HUDEP-2 (cell line): ENCODE measurements at regions not wholly inside any gene's neighbourhood (a gene's known extent, or its start where the extent isn't known, plus 50 kb on each side); places are given as distances from the start of the nearest gene placed in this dataset.
"Not testable (repeated sequence)": the region's sequence is repeated elsewhere in the genome, so short reads cannot be mapped to it uniquely, and the experiment has no call there.

Experiments used
- DNase-seq, 76 experiments: peaks; one replicate each; lab custom pipeline; 2025; ENCODE audit not compliant: unreplicated experiment in 76 of 76; lab: John Stamatoyannopoulos, UW

DNA sequence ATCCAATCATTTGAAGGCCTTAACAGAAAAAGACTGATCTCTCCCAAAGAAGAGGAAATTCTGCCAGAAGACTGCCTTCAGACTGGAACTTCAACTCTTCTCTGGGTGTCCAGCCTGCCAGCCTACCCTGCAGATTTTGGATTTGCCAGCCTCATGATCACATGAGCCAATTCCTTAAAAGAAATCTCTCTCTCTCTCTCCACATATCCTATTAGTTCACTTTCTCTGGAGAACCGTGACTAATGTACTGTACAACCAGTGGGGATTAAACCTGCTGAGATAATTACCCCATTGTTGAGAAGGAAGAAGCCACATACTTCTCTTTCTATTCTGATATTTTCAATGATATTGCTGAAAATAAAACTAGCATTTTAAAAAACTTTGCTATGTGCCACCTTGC is 711.3 kb upstream of the AMOT start:
- no peak for DNase-seq

DNA sequence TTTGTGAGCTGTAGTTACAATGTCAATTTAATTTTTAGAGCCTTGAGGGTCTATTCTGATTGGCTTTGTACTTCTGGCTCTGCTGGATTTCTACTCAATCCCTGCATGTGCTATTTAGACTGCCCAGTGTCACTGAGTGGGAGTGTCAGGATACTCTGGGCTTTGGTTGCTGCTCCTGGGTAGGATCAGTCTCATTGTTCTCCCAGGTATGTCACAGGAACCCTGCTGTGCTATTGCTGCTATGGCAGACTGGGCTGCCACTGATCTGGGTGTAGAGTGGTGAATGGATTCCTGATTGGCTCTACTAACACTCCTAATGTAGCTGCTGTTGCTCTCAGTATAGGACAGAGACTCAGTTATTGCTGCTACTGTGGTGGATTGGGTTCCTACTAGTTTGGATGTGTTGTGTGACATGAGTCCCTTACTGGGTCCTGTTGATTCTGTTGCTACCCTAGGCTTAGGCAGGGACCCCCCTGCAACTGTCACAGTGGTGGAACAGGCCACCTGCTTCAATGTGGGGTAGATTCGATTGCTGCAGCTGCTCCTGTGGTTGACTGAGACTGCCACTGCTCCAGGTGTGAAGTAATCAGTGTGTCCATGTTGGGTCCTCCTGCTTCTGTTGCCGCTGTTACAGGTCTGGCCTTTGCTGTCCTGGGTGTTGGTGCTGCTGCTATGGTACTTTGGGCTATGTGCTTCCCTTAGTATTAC is 707.8 kb upstream of the AMOT start:
- no peak for DNase-seq

DNA sequence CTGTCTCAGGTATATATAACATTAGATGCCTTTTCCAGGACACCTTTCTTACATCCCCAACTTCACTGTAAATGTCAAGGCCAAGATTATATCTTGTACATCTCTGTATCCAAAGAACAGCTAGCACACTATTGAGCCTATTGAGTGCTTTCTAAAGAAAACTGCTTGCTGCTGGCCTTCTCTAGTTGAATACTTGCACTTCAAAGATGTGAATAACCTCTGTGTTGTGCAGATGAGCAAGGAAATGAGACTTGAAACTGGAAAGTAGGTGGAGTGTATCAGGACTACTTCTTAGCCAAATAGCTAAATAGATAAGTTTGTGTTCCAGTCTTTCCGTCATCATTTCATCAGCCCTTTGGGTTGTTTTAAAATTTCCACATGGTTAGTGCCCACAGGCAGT is 704.4 kb upstream of the AMOT start:
- DNase-seq, result no peak

DNA sequence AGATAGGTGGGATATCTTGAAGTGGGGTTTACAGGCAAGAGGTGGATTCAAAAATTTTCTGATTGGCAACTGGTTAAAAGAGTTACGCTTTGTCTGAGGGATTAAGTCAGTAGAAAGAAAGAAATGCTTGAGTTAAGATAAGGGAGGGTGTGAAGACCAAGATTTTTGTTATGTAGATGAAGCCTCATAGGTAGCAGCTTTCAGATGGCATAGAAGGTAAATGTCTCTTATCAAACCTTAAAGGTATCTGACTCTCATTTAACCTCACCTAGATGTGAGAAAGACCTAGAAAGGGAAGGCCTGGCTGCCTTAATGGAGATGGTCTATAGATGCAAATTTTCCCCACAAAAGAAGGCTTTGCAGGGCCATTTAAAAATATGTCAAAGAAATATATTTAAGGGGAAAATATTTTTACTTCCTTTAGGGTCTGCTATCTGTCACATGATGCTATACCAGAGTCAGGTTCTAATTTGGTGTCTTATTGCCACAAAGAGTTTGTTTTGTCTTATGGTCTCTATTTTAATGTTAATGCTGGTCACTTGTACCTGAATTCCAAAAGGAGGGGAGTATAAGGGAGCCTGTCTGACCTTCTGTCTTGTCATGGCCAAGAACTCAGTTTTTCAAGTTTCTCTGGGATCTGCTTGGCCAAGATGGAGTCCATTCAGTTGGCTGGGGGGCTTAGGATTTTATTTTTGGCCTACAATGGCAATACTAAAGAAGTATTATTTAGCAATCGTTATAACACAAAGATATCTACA is 699.1 kb upstream of the AMOT start:
- no peak for DNase-seq

DNA sequence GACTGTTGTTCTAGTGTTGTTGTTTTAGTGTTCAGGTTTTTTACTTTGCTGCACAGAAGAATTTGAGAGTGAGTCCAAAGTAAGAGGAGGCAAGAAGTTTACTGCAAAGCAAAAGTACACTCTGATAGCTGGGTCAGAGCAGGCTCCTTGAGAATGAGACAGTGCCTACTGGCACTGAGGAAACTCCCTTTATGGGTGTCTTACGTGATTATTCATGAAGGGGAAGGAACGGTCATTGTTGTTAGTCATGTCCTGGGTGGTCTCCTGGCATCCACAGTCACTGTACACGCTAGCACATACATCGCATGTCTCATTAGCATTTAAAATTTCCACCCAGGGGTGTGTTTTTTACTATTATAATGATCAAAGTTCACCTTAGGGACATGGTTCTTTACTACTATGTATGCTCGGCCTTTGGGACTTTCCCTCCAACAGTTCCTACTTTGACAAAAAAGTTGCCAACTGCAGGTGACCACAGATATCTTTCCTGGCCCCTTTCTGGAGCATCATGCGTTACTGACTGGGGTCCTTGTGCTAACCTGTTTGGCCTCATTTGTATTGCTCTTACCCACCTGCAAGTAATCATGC is 688.9 kb upstream of the AMOT start:
- no peak for DNase-seq

DNA sequence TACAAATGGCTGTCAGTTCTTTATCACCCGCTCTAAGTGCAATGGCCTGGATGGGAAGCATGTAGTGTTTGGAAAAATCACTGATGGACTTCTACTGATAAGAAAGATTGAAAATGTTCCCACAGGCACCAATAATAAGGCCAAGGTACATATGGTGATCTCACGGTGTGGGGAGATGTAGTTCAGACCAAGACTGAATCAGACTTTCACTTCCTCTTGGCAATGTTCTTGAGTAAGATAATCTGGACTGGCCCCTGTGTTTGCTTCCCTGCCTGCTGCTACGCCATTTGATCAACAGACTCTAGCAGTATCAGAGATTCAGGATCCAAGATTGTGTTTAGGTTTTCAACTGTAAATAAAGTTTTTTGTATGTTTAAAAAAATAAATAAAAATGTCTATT is 682.2 kb upstream of the AMOT start:
- DNase-seq, result no peak

DNA sequence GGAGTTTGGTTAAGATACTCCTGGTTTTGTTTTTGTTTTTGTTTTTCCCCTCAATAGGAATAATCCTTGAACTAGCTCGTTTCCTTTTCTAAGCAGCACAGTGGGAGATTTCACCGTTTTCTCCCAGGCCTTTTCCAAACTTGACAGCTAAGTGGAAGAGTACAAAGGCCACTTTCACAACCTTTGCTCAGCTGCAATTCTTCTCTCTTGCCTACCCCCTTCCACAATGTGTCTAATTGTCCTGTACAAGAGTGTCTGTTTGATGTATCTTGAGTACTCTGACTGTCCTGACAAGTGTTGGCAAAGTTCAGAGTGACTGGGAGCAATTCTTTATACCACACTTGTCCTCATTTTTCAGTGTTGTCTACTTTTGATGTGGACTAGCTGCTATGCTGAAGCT is 674.3 kb upstream of the AMOT start:
- no peak for DNase-seq

DNA sequence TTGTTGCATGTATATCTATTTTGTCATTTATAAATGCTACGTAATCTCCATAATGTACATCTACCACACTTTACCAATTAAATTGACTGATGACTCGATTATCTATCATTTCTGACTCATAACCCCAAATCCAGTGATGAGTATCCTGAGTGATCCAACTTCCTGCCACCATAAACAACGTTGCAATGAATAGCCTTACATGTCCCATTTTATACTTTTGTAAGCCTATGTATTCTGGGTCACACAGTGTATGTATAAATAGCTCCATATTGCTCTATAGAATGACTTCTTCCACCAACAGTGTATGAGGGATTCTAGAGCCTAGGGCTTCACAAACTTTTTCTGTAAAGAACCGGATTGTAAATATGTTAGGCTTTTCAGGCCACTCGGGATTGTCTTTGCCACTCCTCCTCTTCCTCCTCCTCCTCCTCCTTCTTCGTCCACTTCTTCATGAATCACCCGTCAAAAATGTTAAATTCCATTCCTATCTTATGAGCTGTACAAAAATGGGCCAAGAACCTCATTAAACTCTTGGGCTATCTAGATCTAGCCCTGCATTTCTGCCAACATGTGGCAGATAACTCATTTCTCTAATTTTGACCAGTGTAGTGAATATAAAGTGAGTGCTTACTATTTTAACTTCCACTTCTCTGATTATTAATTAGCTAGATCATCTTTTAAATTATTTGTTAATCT is 672.2 kb upstream of the AMOT start:
- DNase-seq, result no peak

DNA sequence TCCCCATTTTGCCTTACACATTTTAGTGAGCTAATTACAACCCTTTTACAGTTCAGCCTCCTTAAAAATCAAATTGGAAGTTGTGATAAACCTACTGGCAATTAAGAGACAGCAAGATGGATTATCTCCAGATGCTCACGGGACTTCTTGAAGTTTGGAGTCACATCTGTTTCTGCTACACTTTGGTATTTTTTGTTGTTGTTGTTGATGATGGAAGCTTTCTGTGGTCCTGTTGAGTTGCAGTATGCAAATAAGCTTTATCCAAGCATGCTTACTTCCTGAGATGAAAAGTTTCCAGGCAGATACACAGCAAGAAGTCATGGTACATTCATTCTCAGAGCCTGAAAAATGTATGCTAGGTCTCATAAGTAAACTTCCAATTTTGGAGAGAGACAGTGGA is 670.0 kb upstream of the AMOT start:
- DNase-seq, result no peak

DNA sequence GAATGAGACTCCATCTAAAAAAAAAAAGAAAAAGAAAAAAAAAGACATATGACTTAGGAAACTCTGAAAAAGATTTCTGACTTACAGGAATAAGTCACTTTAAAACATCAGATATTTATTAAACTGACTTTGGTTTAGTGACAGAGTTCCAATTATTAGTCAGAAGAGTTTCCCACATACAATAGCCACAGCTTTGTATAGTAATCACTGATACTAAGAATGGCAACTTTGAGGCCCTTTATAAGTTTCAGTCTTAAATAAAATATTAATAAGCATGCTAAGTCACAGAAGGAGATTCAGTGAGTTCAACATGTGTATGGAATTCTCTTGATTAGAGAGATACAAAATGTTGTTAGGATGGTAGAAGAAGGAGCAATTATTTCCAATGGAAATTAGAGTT is 652.3 kb upstream of the AMOT start:
- no peak for DNase-seq

DNA sequence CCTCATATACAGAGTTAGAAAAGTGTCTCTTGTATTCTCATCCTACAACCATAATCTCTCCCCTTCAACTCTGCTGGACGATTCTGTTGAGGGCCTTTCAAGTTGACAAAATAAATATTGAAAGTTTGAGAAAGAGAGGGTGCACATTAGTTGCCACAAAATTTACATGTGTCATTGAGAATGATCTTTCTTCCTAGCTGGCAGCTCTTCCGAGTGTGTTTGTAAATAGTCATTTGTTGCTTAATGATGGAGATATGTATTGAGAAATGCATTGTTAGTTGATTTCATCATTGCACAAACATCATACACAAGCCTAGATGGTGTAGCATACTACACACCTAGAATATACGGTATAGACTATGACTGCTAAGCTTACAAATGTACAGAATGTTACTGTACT is 632.8 kb upstream of the AMOT start:
- DNase-seq, result no peak

DNA sequence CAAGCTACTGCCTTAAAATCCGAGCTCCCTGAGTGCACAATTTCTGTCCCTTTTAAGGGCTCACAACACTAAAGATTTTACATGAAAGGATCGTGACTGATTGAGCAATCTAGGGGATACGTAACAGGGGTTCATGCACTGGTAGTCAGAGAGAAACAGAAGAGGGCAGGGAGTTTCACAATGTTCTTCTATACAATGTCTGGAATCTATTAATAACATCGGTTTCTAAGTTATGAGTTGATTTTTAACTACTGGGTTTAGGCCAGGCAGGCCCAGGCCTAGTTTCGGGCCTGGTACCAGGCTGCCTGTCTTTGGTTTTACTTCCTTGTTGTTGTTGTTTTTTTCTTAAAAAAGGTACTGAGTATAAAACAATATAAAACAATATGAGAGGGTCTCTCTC is 632.4 kb upstream of the AMOT start:
- not testable (repeated sequence) for DNase-seq

DNA sequence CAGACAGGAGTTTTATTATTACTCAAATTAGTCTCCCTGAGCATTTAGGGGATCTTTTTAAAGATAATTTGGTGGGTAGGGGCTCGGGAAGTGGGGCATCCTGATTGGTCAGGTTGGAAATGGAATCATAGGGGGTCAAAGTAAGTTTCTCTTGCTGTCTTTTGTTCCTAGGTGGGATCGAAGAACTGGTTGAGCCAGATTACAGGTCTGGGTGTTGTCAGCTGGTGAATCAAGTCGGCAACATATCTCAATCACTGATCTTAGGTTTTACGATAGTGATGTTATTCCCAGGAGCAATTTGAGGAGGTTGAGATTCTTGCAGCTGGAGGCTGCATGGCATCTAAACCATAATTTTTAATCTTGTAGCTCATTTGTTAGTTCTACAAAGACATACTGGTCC is 629.5 kb upstream of the AMOT start:
- no peak for DNase-seq

DNA sequence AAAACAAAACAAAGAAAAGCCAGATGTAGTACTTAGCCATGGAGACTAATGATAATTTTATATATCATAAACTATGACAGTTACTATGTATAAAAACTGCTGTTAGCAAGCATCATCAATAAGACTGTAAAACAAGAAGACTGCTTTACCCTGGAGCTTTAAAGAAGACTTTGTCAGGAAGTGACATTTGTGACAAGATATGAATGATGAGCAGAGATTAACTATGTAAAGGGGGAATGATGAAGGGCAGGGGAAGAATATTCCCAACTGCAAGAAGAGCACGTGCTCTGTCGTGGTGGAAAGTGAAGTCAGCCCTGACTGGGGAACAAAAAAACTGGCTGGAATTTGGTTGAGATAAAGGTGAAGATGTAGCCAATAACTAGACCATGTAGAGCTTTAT is 617.1 kb upstream of the AMOT start:
- DNase-seq, result no peak

DNA sequence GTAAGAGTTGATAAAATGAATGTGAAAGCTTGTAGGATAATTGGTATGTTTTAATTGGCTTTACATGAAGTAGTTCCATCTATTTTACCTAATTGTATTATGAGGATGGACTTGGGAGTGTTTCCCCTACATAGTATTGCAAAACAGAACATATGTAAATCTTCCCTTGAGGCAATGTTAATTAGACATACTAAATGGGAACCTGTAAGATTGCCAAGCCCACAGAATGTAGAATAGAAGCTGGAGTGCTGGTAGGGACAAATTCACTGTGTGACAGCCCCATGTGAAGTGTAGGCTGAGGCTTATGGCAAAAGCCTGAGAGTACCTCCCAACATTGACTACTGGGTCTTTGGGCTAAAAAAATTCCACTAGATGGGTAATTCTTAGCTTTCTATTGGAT is 615.0 kb upstream of the AMOT start:
- DNase-seq, result no peak

DNA sequence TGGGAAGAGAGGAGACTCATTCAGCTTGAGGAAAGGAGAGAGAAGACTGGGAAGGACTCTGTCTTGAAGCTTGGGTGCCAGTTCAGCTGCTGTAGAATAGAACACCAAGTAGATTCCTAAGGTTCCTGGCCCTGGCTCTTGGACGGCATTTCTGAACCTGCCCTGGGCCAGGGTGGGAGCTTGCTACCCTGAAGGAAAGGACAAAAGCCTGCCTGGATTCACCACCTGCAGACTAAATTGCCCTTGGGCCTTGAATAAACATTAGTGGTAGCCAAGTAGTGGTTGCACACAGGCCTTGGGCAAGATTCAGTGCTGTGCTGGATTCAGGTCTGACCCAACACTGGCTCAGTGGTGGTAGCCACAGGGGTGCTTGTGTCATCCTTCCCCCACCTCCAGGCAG is 588.4 kb upstream of the AMOT start:
- DNase-seq, result no peak

DNA sequence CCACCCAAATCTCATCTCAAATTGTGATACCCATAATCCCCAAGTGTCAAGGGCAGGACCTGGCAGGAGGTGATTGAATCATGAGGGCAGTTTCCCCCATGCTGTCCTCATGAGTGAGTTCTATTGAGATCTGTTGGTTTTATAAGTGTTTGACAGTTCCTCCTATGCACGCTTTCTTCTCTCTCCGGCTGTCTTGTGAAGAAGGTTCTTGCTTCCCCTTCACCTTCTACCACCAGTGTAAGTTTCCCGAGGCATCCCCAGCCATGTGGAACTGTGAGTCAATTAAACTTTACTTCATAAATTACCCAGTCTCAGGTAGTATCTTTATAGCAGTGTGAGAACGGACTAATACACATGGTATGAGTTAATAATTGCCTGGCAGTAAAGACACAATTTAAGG is 581.7 kb upstream of the AMOT start:
- DNase-seq, result no peak

DNA sequence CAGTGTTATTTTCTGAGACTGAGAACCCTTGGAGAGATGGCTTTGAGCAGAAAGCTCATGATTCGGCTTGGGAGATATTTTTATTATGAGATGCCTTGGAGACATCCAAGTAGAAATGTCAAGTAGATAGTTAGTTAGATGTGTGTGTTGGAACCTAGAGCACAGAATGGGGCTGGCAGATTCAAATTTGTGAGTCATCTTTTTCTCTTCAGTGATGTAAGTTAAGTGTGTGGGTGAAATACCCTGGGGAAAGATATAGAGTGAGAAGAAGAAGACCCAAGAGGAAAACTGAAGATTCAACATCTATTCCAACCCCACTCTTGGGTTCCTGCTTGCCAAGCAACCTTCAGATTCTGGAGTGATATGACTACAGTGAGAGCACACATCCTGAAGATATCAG is 580.8 kb upstream of the AMOT start:
- DNase-seq, result no peak

DNA sequence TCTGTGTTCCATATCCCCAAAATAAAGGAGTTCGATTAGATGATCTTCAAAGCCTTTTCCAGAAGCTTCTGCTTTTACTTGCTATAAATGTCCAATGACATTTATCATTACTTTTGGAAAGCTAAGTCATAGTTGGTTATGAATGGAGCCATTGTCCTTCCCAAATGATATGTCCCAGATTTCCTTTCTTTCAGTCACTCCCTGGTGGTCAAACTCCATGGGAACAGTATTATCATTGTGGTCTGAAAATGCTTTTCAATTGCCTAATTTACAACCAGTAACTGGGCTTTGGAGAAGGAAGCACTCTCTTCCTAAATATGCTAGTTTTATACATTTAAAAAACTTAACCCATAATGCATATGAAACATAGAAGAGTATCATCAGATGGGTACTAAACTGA is 571.5 kb upstream of the AMOT start:
- DNase-seq, result no peak

DNA sequence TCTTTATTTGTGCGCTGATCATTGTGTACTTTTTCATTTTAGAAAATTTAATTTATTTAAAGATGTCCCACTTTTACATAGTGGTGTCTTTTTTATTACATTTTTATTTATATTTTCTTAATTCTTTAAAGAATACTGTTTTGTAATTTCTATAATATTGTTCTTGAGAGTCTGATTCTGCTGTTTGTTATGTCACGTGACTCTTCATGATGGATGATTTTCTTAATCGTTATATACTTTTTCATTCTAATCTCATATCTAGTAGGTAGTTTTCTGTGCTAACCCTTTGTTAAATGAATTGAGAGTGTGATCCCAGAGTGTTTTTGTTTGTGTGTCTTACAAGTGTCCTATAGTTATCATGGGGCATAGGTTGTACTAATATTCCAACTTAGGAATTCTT is 568.2 kb upstream of the AMOT start:
- DNase-seq, result no peak

DNA sequence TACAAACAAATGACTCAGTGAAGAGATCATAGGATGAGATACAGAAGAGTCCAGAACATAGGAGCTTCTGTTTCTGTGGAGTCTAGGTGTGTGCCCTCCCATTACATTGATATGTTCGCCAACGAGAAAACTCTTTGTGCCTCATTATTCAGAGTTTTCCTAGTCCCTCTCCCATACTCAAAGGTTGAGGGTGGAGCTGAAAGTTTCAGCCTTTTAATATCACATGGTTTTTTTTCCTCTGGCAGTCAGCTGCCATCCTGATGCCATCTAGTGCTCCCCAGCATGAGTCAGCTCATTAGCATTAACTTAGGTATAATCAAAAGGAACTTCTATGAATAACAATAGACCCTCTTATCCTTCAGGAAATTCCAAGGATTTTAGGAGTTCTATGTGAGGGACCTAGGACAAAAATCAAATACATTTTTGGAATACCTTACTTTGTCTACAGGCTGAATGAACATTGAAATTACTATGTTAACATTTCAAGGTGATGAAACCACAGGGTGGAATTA is 559.6 kb upstream of the AMOT start:
- no peak for DNase-seq
